ENCODE measurements at regions not wholly inside any gene's neighbourhood (a gene's known extent, or its start where the extent isn't known, plus 50 kb on each side); places are given as distances from the start of the nearest gene placed in this dataset.

- DNase-seq: no peak
- Histone ChIP-seq H3K9me3 (replicated peaks) (no peaks in the 10 kb centered on the region), H3K36me3 (no peaks in the 10 kb centered on the region), H3K4me1 (no peaks in the 10 kb centered on the region), H3K4me3 (no peak overlapping the region), H3K27me3 (no peaks in the 10 kb centered on the region), H3K27ac (no peak overlapping the region)
Measured at GRCh38 chr18:61261870-61262269, 71.4 kb upstream of the CDH20 start.

- Histone ChIP-seq H3K27ac (no peak overlapping the region), H3K27me3 (no peaks in the 10 kb centered on the region), H3K36me3 (no peaks in the 10 kb centered on the region), H3K4me1 (no peaks in the 10 kb centered on the region), H3K4me3 (no peak overlapping the region), H3K9me3 (replicated peaks) (no peaks in the 10 kb centered on the region)
- no peak for DNase-seq
Measured at GRCh38 chr18:61272793-61273192, 60.4 kb upstream of the CDH20 start.

GRCh38 chr18:61273533-61273932 is 59.7 kb upstream of the CDH20 start:
- Histone ChIP-seq H3K27me3 (no peaks in the 10 kb centered on the region), H3K36me3 (no peaks in the 10 kb centered on the region), H3K27ac (no peak overlapping the region), H3K4me1 (no peaks in the 10 kb centered on the region), H3K9me3 (replicated peaks) (no peaks in the 10 kb centered on the region), H3K4me3 (no peak overlapping the region)
- DNase-seq: no peak

- H3K27ac ChIP-seq: no peak overlapping the region
- H3K36me3 ChIP-seq: no peaks in the 10 kb centered on the region
- no peaks in the 10 kb centered on the region for H3K9me3 ChIP-seq (replicated peaks)
- no peaks in the 10 kb centered on the region for H3K27me3 ChIP-seq
- H3K4me1 ChIP-seq: no peaks in the 10 kb centered on the region
- H3K4me3 ChIP-seq: no peak overlapping the region
- DNase-seq: no peak
Measured at GRCh38 chr18:61274416-61274960, 58.7 kb upstream of the CDH20 start.

- Histone ChIP-seq H3K27ac (no peak overlapping the region), H3K36me3 (no peaks in the 10 kb centered on the region), H3K4me1 (no peaks in the 10 kb centered on the region), H3K9me3 (replicated peaks) (no peaks in the 10 kb centered on the region), H3K4me3 (no peak overlapping the region), H3K27me3 (no peaks in the 10 kb centered on the region)
- DNase-seq: no peak
Measured at GRCh38 chr18:61277808-61278207, 55.4 kb upstream of the CDH20 start.

- Histone ChIP-seq H3K9me3 (replicated peaks) (no peaks in the 10 kb centered on the region), H3K4me3 (no peak overlapping the region), H3K27ac (no peak overlapping the region), H3K36me3 (no peaks in the 10 kb centered on the region), H3K27me3 (no peaks in the 10 kb centered on the region), H3K4me1 (no peaks in the 10 kb centered on the region)
- DNase-seq: no peak
Measured at GRCh38 chr18:61281431-61281830, 51.8 kb upstream of the CDH20 start.

- no peak for DNase-seq
- H3K27me3 ChIP-seq: no peaks in the 10 kb centered on the region
- H3K9me3 ChIP-seq (replicated peaks): no peaks in the 10 kb centered on the region
- H3K4me3 ChIP-seq: no peak overlapping the region
- no peaks in the 10 kb centered on the region for H3K36me3 ChIP-seq
- no peak overlapping the region for H3K27ac ChIP-seq
- no peaks in the 10 kb centered on the region for H3K4me1 ChIP-seq
Measured at GRCh38 chr18:61282926-61283325, 50.3 kb upstream of the CDH20 start.
